Fibroblast of mammary gland (primary cell): ENCODE measurements at regions not wholly inside any gene's neighbourhood (a gene's known extent, or its start where the extent isn't known, plus 50 kb on each side); places are given as distances from the start of the nearest gene placed in this dataset.
"Not testable (repeated sequence)": the region's sequence is repeated elsewhere in the genome, so short reads cannot be mapped to it uniquely, and the experiment has no call there.

Experiments
- DNase-seq: peaks from one replicate; pipeline ENCODE4 v3.0.0-alpha.2; 2010; ENCODE audit warnings: low read depth
- H3K4me3 ChIP-seq: 2 replicates; pipeline ENCODE4 v1.5.1; 2011; ENCODE audit warnings: low read depth, mild to moderate bottlenecking, low read length, moderate library complexity; ENCODE audit not compliant: control insufficient read depth
- CTCF ChIP-seq: conservative IDR thresholded peaks from 2 replicates; pipeline ENCODE4 v1.5.1; 2011; ENCODE audit warnings: low read depth, low read length, inconsistent platforms; ENCODE audit not compliant: control insufficient read depth, insufficient read depth

GRCh38 chr5:130912088-130912487, 253.0 kb downstream of the HINT1 start:
- TF ChIP-seq CTCF = peak; percentile 9
- no peak overlapping the region for H3K4me3 ChIP-seq
- DNase-seq = peak; percentile 12

DNA sequence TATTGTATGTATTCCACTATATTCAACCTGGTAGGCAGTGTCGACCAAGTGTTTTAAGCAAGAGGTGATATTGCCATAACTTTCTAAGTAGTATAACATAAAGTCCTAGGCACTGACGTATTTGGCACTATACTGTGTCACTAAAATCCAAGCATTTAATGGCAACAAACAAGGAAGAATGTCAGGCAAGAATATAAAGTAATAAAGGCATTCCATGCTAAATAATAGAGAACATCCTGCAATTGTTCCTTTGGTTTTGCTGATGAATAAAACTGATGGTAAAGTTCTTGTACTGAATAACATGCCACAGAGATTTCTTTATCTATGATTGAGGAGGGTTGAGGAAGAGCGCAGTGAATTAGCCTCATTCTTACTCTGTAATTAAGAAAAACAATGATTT, 256.9 kb downstream of the HINT1 start:
- no peak for DNase-seq
- TF ChIP-seq CTCF = no peak
- no peak overlapping the region for H3K4me3 ChIP-seq

DNA sequence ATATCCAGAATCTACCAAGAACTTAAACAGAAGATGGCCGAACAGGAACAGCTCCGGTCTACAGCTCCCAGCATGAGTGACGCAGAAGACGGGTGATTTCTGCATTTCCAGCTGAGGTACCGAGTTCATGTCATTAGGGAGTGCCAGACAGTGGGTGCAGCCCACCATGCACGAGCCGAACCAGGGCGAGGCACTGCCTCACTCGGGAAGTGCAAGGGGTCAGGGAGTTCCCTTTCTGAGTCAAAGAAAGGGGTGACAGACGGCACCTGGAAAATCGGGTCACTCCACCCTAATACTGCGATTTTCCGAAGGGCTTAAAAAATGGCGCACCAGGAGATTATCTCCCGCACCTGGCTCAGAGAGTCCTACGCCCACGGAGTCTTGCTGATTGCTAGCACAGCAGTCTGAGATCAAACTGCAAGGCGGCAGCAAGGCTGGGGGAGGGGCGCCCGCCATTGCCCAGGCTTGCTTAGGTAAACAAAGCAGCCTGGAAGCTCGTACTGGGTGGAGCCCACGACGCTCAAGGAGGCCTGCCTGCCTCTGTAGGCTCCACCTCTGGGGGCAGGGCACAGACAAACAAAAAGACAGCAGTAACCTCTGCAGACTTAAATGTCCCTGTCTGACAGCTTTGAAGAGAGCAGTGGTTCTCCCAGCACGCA, 267.4 kb downstream of the HINT1 start:
- H3K4me3 ChIP-seq, DNase-seq: not testable (repeated sequence)

DNA sequence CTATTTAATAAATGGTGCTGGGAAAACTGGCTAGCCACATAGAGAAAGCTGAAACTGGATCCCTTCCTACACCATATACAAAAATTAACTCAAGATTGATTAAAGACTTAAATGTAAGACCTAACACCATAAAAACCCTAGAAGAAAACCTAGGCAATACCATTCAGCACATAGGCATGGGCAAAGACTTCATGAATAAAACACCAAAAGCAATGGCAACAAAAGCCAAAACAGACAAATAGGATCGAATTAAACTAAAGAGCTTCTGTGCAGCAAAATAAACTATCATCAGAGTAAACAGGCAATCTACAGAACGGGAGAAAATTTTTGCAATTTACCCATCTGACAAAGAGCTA, 267.9 kb downstream of the HINT1 start:
- not testable (repeated sequence) for H3K4me3 ChIP-seq

DNA sequence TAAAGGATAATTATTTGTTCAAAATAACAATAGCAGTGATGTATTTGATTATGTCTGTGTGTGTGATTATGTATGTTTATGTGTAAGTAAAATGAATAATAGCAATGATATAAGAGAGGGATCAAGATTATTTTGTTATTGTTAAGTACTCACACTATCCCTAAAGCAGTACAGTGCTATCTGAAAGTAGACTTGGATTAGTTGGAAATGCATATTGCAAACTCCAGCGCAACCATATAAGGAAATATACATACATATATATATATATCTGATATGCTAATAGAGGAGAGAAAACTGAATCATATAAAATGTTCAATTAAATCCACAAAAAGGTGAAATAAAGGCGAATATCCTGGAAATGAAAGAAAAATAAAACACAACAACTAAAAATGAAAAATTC, 268.4 kb downstream of the HINT1 start:
- TF ChIP-seq CTCF = no peak
- no peak for DNase-seq
- H3K4me3 ChIP-seq = no peak overlapping the region

More for the DNA sequence above, 267.9 kb downstream of the HINT1 start:
- DNase-seq = not testable (repeated sequence)

GRCh38 chr5:130893006-130893405, 272.1 kb downstream of the HINT1 start:
- no peak for TF ChIP-seq CTCF
- H3K4me3 ChIP-seq = no peak overlapping the region
- no peak for DNase-seq

- no peak overlapping the region for H3K4me3 ChIP-seq
- TF ChIP-seq CTCF = no peak
- DNase-seq = no peak
Measured at GRCh38 chr5:130890610-130891009, 274.4 kb downstream of the HINT1 start.

- no peak for TF ChIP-seq CTCF
- no peak for DNase-seq
- no peak overlapping the region for H3K4me3 ChIP-seq
Measured at GRCh38 chr5:130885691-130886090, 279.4 kb downstream of the HINT1 start.
